HG03432 (cell line): ENCODE measurements at regions not wholly inside any gene's neighbourhood (a gene's known extent, or its start where the extent isn't known, plus 50 kb on each side); places are given as distances from the start of the nearest gene placed in this dataset.
"Not testable (repeated sequence)": the region's sequence is repeated elsewhere in the genome, so short reads cannot be mapped to it uniquely, and the experiment has no call there.

Experiments used
- ATAC-seq: cut with Tn5 transposase; IDR thresholded peaks from one replicate; pipeline ENCODE4 v1.9.1; 2021; ENCODE audit warnings: mild to moderate bottlenecking, moderate library complexity; ENCODE audit not compliant: unreplicated experiment

- no peak for ATAC-seq
Observed at GRCh38 chr4:57199267-57199666, 89.1 kb upstream of the IGFBP7 start.

DNA sequence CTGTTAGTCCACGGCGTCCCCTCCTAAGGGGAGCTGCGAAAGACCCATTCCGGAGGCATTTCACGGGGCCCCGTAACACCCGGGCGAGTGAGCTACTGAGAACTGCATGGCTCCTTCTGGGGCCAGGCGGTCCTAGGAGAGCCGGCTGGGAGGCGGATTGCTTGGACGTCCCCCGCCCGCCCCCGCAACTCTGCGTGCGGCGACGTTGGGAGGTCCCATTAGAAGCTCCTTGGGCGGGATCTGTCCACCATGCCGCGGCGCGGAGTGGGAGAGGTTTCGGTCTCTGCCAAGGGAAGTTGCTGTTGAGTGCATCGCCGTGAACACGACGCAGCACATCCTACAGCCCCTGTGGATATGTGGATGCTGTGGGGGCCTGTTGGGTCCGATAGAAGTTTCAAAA is 85.4 kb upstream of the IGFBP7 start:
- ATAC-seq: no peak

GRCh38 chr4:57194068-57194611 is 84.0 kb upstream of the IGFBP7 start:
- ATAC-seq: no peak

DNA sequence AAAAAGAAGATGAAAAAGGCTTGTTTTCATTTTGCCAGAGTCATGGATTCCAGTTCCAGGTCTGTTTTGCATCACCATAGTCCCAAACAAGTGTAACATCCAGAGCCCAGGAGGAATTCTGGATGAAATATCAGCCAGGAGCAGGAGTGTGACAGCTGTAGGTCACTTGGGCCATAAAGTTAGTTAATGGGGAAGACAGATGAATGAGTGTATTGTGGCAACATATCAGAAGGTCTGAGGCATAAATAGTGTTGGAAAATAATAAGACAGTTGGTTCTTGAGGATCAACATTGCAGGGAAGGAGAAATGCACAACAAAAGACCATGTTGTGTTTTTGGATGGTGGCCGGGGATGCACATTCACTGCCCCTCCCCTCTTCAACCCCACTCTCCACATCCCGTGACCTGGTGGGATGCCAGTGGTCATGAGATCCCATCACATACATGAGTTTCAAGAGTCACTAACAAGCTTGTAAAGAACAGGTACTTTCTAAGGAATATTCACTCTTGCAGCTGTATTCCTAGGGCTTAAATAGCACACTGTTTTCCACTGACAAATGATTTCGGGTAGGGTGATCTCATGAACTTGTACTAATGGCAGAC is 83.1 kb upstream of the IGFBP7 start:
- ATAC-seq: no peak

- ATAC-seq: no peak
Observed at GRCh38 chr4:57191523-57192034, 81.4 kb upstream of the IGFBP7 start.

DNA sequence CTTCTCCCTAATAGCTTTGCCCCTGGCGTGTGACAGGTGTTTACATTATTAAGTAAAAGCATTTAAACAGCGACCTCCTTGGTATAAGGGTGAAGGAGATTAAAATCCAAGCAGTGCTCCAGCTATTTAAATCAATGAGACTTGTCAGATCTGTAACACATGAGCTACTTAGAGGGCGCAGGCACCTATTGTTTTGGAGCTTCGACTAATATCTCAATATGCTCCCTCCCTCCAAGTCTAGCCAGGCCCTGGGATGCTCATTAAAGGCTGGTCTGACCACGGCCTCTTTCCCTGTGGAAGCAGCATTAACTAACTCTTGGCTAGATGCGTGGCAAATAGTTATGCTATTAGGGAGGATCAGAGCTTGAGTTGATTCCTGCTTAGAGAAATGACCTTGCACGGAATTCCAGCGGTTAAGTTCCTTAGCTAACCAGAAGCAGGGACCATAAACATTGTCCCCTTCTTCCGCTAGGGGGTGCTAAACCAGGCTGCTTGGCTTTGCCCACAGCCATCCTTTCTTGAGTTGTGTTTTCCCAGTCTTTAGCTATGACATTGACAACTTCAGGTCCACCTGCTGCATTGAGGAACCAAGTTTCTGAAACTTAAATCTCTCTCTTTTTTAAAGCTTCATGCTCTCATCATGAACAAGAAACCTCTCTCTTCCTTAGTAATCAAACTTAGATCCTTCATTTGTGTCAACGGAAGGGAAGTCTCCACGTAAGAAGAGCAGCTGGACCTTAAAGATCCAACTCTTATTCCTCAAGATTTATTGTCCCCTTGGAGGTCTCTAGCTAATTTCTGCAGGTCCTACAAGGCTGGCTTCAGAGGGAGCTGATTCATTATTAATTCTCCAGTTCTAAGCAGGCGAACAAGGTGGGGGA is 80.7 kb upstream of the IGFBP7 start:
- peak; percentile 66 for ATAC-seq

DNA sequence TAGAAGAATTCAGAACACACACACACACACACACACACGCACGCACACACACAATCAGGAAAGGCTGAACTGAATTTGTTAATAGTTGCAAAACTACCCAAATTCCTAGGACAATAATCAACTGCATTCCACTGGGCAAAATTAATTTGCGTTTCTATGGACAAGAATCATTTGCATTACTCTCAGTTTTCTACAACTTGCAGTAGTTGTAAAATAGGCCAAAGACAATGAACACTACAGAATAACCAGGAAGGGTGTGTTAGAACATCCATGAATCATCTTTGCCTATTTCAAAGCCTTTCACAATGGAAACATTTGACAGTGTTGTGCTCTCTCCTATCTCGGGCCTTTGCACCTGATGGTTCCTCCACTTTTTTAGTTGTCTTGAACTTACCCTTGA is 77.1 kb upstream of the IGFBP7 start:
- no peak for ATAC-seq

DNA sequence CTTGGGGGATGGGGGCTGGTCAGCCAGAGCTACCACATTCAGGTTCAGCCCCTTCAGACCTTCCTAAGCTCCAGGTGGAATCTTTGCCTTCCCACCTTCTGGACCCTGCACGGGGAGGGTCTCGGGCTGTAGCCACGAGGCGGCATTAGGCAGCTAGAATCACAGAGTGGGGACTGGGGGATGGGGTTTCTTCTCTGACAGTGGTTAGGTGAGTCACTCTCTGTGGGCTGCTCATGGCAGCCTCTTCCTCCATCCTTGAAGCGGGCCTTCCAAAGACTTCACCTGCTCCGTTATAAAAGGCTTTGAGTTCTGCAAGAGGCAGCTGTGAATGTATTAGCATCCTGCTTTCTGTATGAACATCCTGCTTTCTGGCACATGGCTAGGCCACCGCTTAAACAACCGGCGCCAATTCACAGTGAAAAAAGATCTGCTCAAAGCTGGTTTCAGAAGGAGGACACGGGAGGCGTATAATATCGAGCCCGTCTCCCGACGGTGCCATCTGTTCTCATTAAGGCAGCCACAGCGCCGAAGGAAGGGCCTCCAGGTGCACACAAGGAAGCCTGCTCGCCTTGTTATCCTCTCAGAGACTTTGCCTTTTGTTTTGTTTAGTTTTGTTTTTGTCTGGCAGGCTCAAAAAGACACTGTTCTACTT is 74.3 kb upstream of the IGFBP7 start:
- no peak for ATAC-seq

DNA sequence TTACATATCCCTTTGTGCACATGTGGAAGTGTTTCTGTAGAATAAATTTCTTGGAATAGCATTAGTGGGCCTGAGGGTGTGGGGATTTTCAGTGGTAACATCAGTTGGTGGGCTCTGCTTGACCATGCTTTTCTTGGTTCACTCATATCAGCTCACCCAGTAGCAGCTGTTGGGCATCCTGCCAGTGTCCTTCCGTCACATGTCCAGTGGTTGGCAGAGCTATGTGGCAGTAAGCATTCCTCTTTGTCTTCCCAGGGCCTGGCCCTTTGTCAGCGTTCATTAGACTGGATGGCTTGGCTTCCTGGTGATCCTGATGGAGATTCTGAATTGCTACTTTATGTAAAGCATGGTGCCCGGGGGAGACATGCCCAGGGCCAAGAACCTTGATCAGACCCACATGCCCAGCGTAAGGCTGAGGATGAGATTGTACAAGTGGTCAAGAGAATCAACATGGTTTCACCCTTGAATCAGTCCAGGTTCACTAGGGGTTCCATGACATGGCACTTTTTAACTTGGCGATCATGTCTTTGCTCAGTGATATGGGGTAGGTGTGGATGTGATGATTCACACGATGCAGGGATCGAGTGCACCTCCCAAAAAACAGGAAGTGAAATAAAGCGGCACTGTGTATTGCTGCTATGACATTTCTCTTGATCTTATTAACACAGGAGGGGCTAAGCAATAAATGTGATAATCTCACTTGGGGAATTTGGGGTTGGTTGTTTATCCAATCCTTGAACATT is 72.1 kb upstream of the IGFBP7 start:
- ATAC-seq: peak; percentile 75

- not testable (repeated sequence) for ATAC-seq
Observed at GRCh38 chr4:57173136-57173535, 63.0 kb upstream of the IGFBP7 start.

DNA sequence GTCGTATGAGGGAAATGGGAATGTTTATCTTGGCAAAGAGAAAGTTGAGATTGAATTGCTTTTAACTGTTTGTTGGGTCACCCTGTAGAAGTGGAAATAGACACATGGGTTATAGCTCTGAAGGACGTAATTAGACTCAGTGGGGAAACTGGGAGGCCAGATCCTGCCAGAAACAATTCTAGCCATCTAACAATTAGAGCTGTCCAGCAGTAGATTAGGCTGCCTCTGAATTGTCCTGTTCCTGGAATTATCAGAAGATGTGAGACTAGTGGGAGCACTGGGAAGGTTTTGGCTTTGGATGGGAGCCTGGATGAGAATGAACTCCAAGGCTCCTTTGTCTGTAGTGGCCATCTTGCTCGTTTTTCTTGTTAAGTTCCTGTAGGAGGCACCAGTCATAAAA is 61.9 kb upstream of the IGFBP7 start:
- no peak for ATAC-seq

DNA sequence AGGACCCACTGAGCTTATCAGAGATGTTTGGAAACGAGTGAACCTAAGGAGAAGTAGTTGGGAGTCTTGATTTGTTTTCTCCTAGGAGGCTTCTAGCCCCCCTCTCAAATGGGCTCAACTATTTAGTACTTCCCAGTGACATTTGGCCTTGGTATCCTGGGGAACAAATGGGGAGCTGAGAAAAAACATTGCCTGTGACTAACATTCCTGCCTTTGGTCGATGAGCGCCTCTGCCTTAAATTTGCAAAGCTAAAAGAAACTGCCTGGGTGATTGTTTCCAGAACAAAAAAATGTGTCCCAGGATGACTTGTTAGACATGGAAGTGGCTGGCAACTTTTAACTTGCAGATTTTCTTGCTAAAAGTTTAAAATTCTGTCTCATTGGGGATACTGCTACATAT is 58.8 kb upstream of the IGFBP7 start:
- ATAC-seq: no peak

GRCh38 chr4:57163530-57164459 is 53.6 kb upstream of the IGFBP7 start:
- ATAC-seq: peak; percentile 99

DNA sequence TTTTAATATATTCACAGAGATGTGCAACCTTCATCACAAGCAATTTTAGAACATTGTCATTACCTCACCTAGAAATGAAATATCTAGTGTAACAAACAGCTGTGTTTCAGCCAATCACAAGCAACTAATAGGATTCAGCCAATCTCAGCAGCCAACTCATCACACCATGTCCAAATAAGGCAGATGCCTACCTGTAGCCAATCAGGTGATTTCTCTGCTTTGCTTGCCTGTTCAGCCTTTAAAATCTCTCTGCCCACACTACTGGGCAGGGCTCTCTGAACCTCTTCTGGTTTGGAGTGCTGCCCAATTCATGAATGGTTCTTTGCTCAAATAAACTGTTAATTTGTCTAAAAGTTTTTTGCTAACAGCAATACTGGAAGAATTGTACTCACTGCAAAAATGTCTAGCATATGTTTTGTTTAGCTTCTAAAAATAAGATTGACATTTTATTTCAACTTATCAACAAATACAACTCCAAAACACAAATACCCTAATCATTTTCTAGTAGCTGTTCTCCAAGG is 52.4 kb upstream of the IGFBP7 start:
- ATAC-seq: no peak
